ENCODE measurements at regions not wholly inside any gene's neighbourhood (a gene's known extent, or its start where the extent isn't known, plus 50 kb on each side); places are given as distances from the start of the nearest gene placed in this dataset.

- Histone ChIP-seq H2AFZ (ENCODE audit: low read depth) (no peak overlapping the region), H4K20me1 (ENCODE audit: insufficient read depth) (no peaks in the 10 kb centered on the region), H3K27me3 (ENCODE audit: insufficient read depth) (no peaks in the 10 kb centered on the region; the same call in 1 of the 2 replicates), H3K4me1 (ENCODE audit: control insufficient read depth in 1 of 2, insufficient read depth in 2 of 2, low read depth in 1 of 2, low read length in 1 of 2) (no peaks in the 10 kb centered on the region), H3K9me2 (no peaks in the 10 kb centered on the region), H3K27ac (ENCODE audit: low read depth in 2 of 2, low read length in 1 of 2) (no peak overlapping the region), H3K36me3 (replicated peaks in 1 of 2; ENCODE audit: control insufficient read depth in 1 of 2, insufficient read depth in 2 of 2, low read length in 1 of 2) (no peaks in the 10 kb centered on the region), H3F3A (replicated peaks; ENCODE audit: insufficient read depth) (peaks cover 7% of the 10 kb centered on the region), H3K9ac (no peak overlapping the region), H3K4me3 (ENCODE audit: low read depth in 2 of 2, low read length in 1 of 2) (no peak overlapping the region), H3K79me2 (ENCODE audit: insufficient read depth) (no peaks in the 10 kb centered on the region), H3K9me3 (no peaks in the 10 kb centered on the region), H3K4me2 (no peak overlapping the region)
- ChIA-PET POLR2A (no interaction called here), CTCF (no interaction called here)
- TF ChIP-seq MAX (IDR thresholded peaks at IDR 0.05; ENCODE audit: low read depth) (no peak), TAF1 (IDR thresholded peaks at IDR 0.05; ENCODE audit: borderline replicate concordance, low read depth, low read length) (no peak), EZH2phosphoT487 (IDR thresholded peaks at IDR 0.05; ENCODE audit: borderline replicate concordance, low read depth) (no peak), YY1 (IDR thresholded peaks at IDR 0.05; ENCODE audit: low read depth) (no peak), IRF3 (IDR thresholded peaks at IDR 0.05; ENCODE audit: low read depth, low read length) (no peak), ZBTB33 (IDR thresholded peaks at IDR 0.05; ENCODE audit: borderline replicate concordance, low read depth) (no peak), RCOR1 (IDR thresholded peaks at IDR 0.05; ENCODE audit: low read length) (no peak), USF1 (IDR thresholded peaks at IDR 0.05; ENCODE audit: borderline replicate concordance, low read depth) (no peak), PBX3 (IDR thresholded peaks at IDR 0.05) (no peak), MEF2A (IDR thresholded peaks at IDR 0.05; ENCODE audit: borderline replicate concordance, low read depth) (no peak)
- 50% methylated on average over 3 of the region's 3 CpGs for WGBS (ENCODE audit: low lambda C conversion rate)
- no peak for DNase-seq
These were observed 57.1 kb downstream of the OR10H4 start for GRCh38 chr19:16005925-16006324.

GRCh38 chr19:16012552-16012951, 63.7 kb upstream of the TPM4 start:
- POLR2A ChIA-PET: no interaction called here
- WGBS (ENCODE audit: low lambda C conversion rate): 44% methylated on average over 4 of the region's 4 CpGs
- H2AFZ ChIP-seq (ENCODE audit: low read depth): no peak overlapping the region
- TF ChIP-seq MEF2A (IDR thresholded peaks at IDR 0.05; ENCODE audit: borderline replicate concordance, low read depth): no peak
- no peak for TF ChIP-seq CHD2 (IDR thresholded peaks at IDR 0.05; ENCODE audit: low read length, partially characterized antibody)
- TF ChIP-seq SMC3 (IDR thresholded peaks at IDR 0.05; ENCODE audit: low read depth, low read length): no peak
- TF ChIP-seq SIN3A (IDR thresholded peaks at IDR 0.05; ENCODE audit: borderline replicate concordance, low read depth, low read length): no peak
- TF ChIP-seq POLR2AphosphoS5 (IDR thresholded peaks at IDR 0.05; ENCODE audit: low read depth, low read length): no peak
- no peak for TF ChIP-seq REST (IDR thresholded peaks at IDR 0.05; ENCODE audit: low read depth, low read length)
- no peak for TF ChIP-seq GATA2 (CRISPR knock-in tag; IDR thresholded peaks at IDR 0.05)
- no peak for TF ChIP-seq JUND (IDR thresholded peaks at IDR 0.05)

More at GRCh38 chr19:16012552-16012951, 63.7 kb upstream of the TPM4 start:
- Histone ChIP-seq H3K9me3 (no peaks in the 10 kb centered on the region), H4K20me1 (ENCODE audit: insufficient read depth) (no peaks in the 10 kb centered on the region), H3F3A (replicated peaks; ENCODE audit: insufficient read depth) (no peaks in the 10 kb centered on the region), H3K4me2 (no peak overlapping the region), H3K27ac (ENCODE audit: low read depth in 2 of 2, low read length in 1 of 2) (no peak overlapping the region), H3K9ac (no peak overlapping the region), H3K79me2 (ENCODE audit: insufficient read depth) (no peaks in the 10 kb centered on the region), H3K36me3 (replicated peaks in 1 of 2; ENCODE audit: control insufficient read depth in 1 of 2, insufficient read depth in 2 of 2, low read length in 1 of 2) (no peaks in the 10 kb centered on the region), H3K9me2 (no peaks in the 10 kb centered on the region), H3K27me3 (ENCODE audit: insufficient read depth) (no peaks in the 10 kb centered on the region; the same call in 1 of the 2 replicates), H3K4me1 (ENCODE audit: control insufficient read depth in 1 of 2, insufficient read depth in 2 of 2, low read depth in 1 of 2, low read length in 1 of 2) (no peaks in the 10 kb centered on the region), H3K4me3 (ENCODE audit: low read depth in 2 of 2, low read length in 1 of 2) (no peak overlapping the region)
- DNase-seq: no peak
- CTCF ChIA-PET: no interaction called here

Measured in SK-N-SH (cell line).